IMR-90 (cell line): ENCODE measurements at regions not wholly inside any gene's neighbourhood (a gene's known extent, or its start where the extent isn't known, plus 50 kb on each side); places are given as distances from the start of the nearest gene placed in this dataset.

Source experiments
- ATAC-seq: fragments of 200-7000 bp; cut with Tn5 transposase; 2 replicates; pipeline ENCODE4 v1.9.1; 2020; ENCODE audit warnings: low read depth, mild to moderate bottlenecking, moderate library complexity
- BruUV-seq: library from RNA; stranded (reverse); fragments of 400-500 nt; replicated peaks from 2 replicates; lab custom pipeline; 2021; lab: Mats Ljungman, UMichigan
- CTCF ChIA-PET: fragments of 300-600 bp; formaldehyde crosslinking; extraction: SDS; loops from one replicate; lab custom pipeline; 2021; ENCODE audit warnings: antibody characterized with exemption; lab: Yijun Ruan, JAX
- POLR2A ChIA-PET: fragments of 300-600 bp; sonication (Branson Sonifier 250); formaldehyde crosslinking; loops from one replicate; lab custom pipeline; 2022; ENCODE audit warnings: antibody characterized with exemption; ENCODE audit not compliant: unreplicated experiment; lab: Charles Lee
- DNase-seq: peaks from one replicate; pipeline ENCODE4 v3.0.0; 2013
- H2AFZ ChIP-seq: replicated peaks from 2 replicates; pipeline ENCODE3; 2013; ENCODE audit warnings: low read length, mild to moderate bottlenecking; ENCODE audit not compliant: poor library complexity
- H2AK5ac ChIP-seq: 2 replicates; pipeline ENCODE4 v1.6.1; 2013; ENCODE audit warnings: low read depth, low read length, inconsistent platforms
- H2AK9ac ChIP-seq: replicated peaks from 2 replicates; pipeline ENCODE3; 2013; ENCODE audit warnings: mild to moderate bottlenecking, low read depth, low read length, moderate library complexity; ENCODE audit not compliant: poor library complexity
- H2BK120ac ChIP-seq: 2 replicates; pipeline ENCODE4 v1.6.1; 2013; ENCODE audit warnings: low read depth, low read length, inconsistent platforms
- H2BK15ac ChIP-seq: 3 replicates; pipeline ENCODE4 v1.6.1; 2013; ENCODE audit warnings: low read depth, low read length, inconsistent platforms
- H2BK20ac ChIP-seq: 2 replicates; pipeline ENCODE4 v1.6.1; 2013; ENCODE audit warnings: low read depth, mild to moderate bottlenecking, inconsistent platforms, low read length, moderate library complexity
- H2BK5ac ChIP-seq: 2 replicates; pipeline ENCODE4 v1.6.1; 2013; ENCODE audit warnings: mild to moderate bottlenecking, low read depth, low read length, inconsistent platforms; ENCODE audit not compliant: poor library complexity, severe bottlenecking
- H3K14ac ChIP-seq: replicated peaks from 2 replicates; pipeline ENCODE4 v1.6.1; 2013; ENCODE audit warnings: low read depth, low read length, inconsistent platforms
- H3K18ac ChIP-seq: 2 replicates; pipeline ENCODE4 v1.6.1; 2013; ENCODE audit warnings: low read depth, low read length, control low read depth
- H3K23ac ChIP-seq: 2 replicates; pipeline ENCODE4 v1.6.1; 2013; ENCODE audit warnings: low read depth, low read length, inconsistent platforms
- H3K27ac ChIP-seq: 2 replicates; pipeline ENCODE4 v1.5.1; 2013; ENCODE audit warnings: mild to moderate bottlenecking, control low read depth, low read length; ENCODE audit not compliant: insufficient read depth
- H3K27me3 ChIP-seq: 2 replicates; pipeline ENCODE4 v1.6.1; 2013; ENCODE audit warnings: low read length; ENCODE audit not compliant: control insufficient read depth, insufficient read depth
- H3K36me3 ChIP-seq: 2 replicates; pipeline ENCODE4 v1.6.1; 2013; ENCODE audit warnings: low read length, mixed read lengths; ENCODE audit not compliant: control insufficient read depth, insufficient read depth
- H3K4ac ChIP-seq: 2 replicates; pipeline ENCODE4 v1.6.1; 2013; ENCODE audit warnings: low read depth, low read length, inconsistent platforms
- H3K4me1 ChIP-seq: 2 replicates; pipeline ENCODE4 v1.6.1; 2013; ENCODE audit warnings: low read length, mixed read lengths; ENCODE audit not compliant: control insufficient read depth, insufficient read depth
- H3K4me2 ChIP-seq: 2 replicates; pipeline ENCODE4 v1.6.1; 2013; ENCODE audit warnings: low read depth, mild to moderate bottlenecking, control low read depth, low read length, moderate library complexity
- H3K4me3 ChIP-seq: 2 replicates; pipeline ENCODE4 v1.5.1; 2013; ENCODE audit warnings: low read depth, mild to moderate bottlenecking, control low read depth, low read length, moderate library complexity; ENCODE audit not compliant: insufficient read depth
- H3K56ac ChIP-seq: 2 replicates; pipeline ENCODE4 v1.6.1; 2013; ENCODE audit warnings: low read length, inconsistent platforms; ENCODE audit not compliant: insufficient read depth; ENCODE audit errors: extremely low read depth
- H3K79me1 ChIP-seq, 2 experiments: 2 replicates each; pipeline ENCODE4 v1.6.1; 2013; ENCODE audit warnings: low read length in 2 of 2, inconsistent platforms in 1 of 2, low read depth in 1 of 2
- H3K9ac ChIP-seq: 2 replicates; pipeline ENCODE4 v1.6.1; 2013; ENCODE audit warnings: low read depth, low read length, control low read depth
- H3K9me1 ChIP-seq: 2 replicates; pipeline ENCODE4 v1.6.1; 2013; ENCODE audit warnings: low read length, inconsistent platforms; ENCODE audit not compliant: insufficient read depth
- H3K9me3 ChIP-seq: 2 replicates; pipeline ENCODE4 v1.6.1; 2013; ENCODE audit warnings: low read length; ENCODE audit not compliant: control insufficient read depth, insufficient read depth
- H4K20me1 ChIP-seq: 2 replicates; pipeline ENCODE4 v1.6.1; 2013; ENCODE audit warnings: low read length, inconsistent platforms; ENCODE audit not compliant: insufficient read depth
- H4K5ac ChIP-seq: 2 replicates; pipeline ENCODE4 v1.6.1; 2013; ENCODE audit warnings: mild to moderate bottlenecking, low read depth, low read length, control low read depth
- H4K8ac ChIP-seq, 2 experiments: 2 replicates each; pipeline ENCODE4 v1.6.1; 2013; ENCODE audit warnings: low read depth in 2 of 2, low read length in 2 of 2, control low read depth in 1 of 2, inconsistent platforms in 1 of 2
- H4K91ac ChIP-seq: 2 replicates; pipeline ENCODE4 v1.6.1; 2013; ENCODE audit warnings: low read depth, low read length, inconsistent platforms; ENCODE audit not compliant: insufficient read depth
- MAFK ChIP-seq: IDR thresholded peaks from 2 replicates; pipeline ENCODE4 v1.6.1; 2012; ENCODE audit warnings: low read depth, low read length, improper control_type of control experiment
- RCOR1 ChIP-seq: IDR thresholded peaks from 2 replicates; pipeline ENCODE4 v1.6.1; 2012; ENCODE audit warnings: mild to moderate bottlenecking, low read length, improper control_type of control experiment; ENCODE audit not compliant: insufficient replicate concordance
- WGBS, 2 experiments: methylation state at CpG; one replicate each; pipeline versions ENCODE4 v1.1.5 to v1.1.7; 2013; ENCODE audit warnings: missing lambda C conversion rate in 2 of 2; ENCODE audit not compliant: insufficient read length in 1 of 2; ENCODE audit errors: extremely low coverage in 2 of 2; 5-methylcytosine and 5-hydroxymethylcytosine counted together
- dilution Hi-C: fragments of 300-500 bp; cut with HindIII; formaldehyde crosslinking; loops from one replicate; pipeline ENCODE4 v1.14.3; 2018; ENCODE audit warnings: low sequenced_read_pairs; ENCODE audit not compliant: unreplicated experiment
- in situ Hi-C: fragments of 300-500 bp; cut with MboI; formaldehyde crosslinking; loops from 3 replicates; pipeline ENCODE4 v1.14.3; 2019; ENCODE audit warnings: low sequenced_read_pairs, inconsistent platforms, mixed read lengths
- intact Hi-C: fragments of 100-400 bp; cut with micrococcal nuclease; formaldehyde crosslinking; loops from 2 replicates; pipeline ENCODE4 v1.10.0; 2022

GRCh38 chr5:66515209-66515608, 81.0 kb upstream of the MAST4 start:
- TF ChIP-seq RCOR1 (no peak), MAFK (no peak)
- whole genome bisulfite sequencing, 2 experiments: no CpG with 5 or more reads among the region's 5 CpGs

More at GRCh38 chr5:66515209-66515608, 81.0 kb upstream of the MAST4 start:
- no peak overlapping the region for H3K27ac ChIP-seq
- no peaks in the 10 kb centered on the region for H3K27me3 ChIP-seq
- H3K36me3 ChIP-seq: no peaks in the 10 kb centered on the region
- no peak overlapping the region for H3K56ac ChIP-seq
- no peak overlapping the region for H2AK9ac ChIP-seq
- H2AFZ ChIP-seq: no peak overlapping the region
- no peak overlapping the region for H3K18ac ChIP-seq
- no peaks in the 10 kb centered on the region for H3K9me1 ChIP-seq
- H4K91ac ChIP-seq: no peak overlapping the region
- H4K5ac ChIP-seq: no peak overlapping the region
- H2BK120ac ChIP-seq: no peak overlapping the region
- BruUV-seq: no TSS peak
- H3K14ac ChIP-seq: no peak overlapping the region
- CTCF ChIA-PET: no interaction called here
- no peak overlapping the region for H3K4ac ChIP-seq
- H2AK5ac ChIP-seq: no peak overlapping the region
- POLR2A ChIA-PET: no interaction called here
- no peak overlapping the region for H3K4me2 ChIP-seq
- ATAC-seq: no peak
- no peak overlapping the region for H2BK5ac ChIP-seq
- no peaks in the 10 kb centered on the region for H3K4me1 ChIP-seq
- no peak overlapping the region for H3K4me3 ChIP-seq
- no peak overlapping the region for H2BK15ac ChIP-seq
- H3K9ac ChIP-seq: no peak overlapping the region
- H3K79me1 ChIP-seq: no peaks in the 10 kb centered on the region
- H4K8ac ChIP-seq: no peak overlapping the region
- dilution Hi-C loops (no loop called here), intact Hi-C loops (no loop called here), in situ Hi-C loops (no loop called here)
- no peak overlapping the region for H2BK20ac ChIP-seq
- no peaks in the 10 kb centered on the region for H3K9me3 ChIP-seq
- DNase-seq: no peak
- H3K23ac ChIP-seq: no peak overlapping the region
- no peaks in the 10 kb centered on the region for H4K20me1 ChIP-seq
